ENCODE measurements at regions not wholly inside any gene's neighbourhood (a gene's known extent, or its start where the extent isn't known, plus 50 kb on each side); places are given as distances from the start of the nearest gene placed in this dataset.
"Not testable (repeated sequence)": the region's sequence is repeated elsewhere in the genome, so short reads cannot be mapped to it uniquely, and the experiment has no call there.

DNA sequence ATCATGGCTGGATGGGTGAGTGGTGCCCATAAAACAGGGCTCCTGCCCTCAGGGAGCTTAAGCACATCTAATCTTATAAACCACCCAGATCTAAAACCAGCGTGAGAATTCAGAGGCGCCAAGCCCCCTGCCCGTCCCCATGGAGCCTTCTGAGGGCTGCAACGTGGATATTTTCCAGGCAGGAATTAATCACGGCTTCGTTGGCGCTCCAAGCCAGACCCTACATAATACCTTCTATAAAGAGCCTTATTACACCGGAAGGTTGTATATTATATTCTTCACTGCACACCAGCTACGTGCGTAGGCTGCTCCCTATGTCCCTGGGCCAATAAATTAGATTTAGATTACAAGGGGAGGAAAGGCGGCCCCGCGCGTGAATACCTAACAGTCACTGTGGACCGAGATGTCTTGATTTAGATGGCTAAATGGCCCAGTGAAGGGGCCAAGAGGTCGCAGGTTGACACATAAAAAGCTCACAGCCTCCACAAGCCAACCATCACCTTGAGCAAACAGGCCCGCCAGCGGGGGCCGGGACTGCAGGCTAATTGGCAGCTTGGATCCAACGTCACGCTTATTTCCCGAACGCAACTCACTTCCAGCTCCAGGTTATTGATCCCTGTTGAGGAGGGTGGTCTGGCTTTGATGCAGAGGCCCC lies 64.7 kb upstream of the APCDD1L start:
- no peak for DNase-seq (ENCODE audit: low read depth)

DNA sequence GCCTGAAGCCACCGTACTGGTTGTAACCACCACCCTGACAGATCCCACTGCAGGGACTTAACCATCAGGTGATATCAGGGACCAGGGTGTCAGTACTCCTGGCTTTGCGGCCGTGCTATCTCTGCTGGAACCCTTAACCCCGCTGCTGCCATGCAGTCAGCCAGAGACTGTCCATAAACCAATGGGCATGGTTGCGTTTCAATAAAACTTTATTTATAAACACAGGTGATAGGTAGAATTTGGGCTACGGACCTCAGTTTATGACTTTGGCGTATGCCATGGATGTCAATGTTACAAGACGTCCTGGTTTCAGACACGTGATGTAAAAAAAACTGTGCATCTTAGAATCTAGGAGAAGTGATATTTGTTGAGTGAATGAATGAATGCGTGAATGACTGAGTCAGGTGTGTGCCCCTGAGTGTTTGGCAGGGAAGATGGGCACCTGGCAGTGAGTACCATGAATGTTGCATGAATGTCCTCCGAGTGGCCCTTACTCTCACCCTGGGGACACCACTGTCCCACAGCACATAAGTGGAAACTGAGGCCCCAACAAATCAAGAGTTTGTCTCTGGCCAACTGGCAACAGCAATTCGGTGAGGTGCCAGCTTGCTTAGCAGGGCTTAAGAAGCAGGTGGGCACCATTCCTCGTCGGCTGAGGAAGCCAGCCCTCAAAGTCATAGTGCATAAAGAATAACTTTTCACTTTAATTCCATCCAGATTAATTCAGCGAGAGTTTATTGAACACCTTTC lies 64.0 kb upstream of the APCDD1L start:
- DNase-seq (ENCODE audit: low read depth), result no peak

DNA sequence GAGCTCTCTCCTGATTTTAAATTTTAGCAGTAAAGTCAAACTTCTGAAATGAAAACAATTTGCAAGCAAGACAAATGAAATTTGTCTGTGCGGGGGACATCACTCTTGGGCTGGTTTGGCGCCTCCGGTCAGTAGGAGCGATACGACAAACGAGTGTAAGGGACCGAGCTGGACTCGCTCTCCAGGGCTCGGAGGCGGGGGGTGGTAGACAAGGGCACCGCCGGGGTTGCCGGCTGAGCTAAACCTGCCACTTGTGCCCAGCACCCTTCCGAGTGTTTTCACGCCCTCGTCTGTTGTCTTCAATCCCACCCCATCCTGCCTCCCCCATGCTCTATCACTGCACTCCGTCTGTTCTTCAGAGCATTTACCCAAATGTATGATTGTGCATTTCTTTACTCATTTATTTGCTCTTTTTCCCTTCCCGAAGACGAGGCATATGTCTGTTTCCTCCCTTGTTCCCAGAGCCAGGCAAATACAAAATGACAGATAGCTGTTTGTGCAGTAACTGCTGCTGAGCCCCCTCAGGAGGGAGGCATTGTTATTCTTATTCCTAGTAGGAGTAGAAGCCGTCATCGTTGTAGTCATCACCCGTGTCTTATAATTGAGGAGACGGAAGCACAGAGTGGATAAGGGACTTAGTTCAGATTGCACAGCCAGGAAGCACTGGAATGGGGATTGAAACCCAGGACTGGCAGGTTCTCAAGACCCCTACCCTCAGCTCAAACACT lies 62.8 kb upstream of the APCDD1L start:
- DNase-seq (ENCODE audit: low read depth), result no peak

DNA sequence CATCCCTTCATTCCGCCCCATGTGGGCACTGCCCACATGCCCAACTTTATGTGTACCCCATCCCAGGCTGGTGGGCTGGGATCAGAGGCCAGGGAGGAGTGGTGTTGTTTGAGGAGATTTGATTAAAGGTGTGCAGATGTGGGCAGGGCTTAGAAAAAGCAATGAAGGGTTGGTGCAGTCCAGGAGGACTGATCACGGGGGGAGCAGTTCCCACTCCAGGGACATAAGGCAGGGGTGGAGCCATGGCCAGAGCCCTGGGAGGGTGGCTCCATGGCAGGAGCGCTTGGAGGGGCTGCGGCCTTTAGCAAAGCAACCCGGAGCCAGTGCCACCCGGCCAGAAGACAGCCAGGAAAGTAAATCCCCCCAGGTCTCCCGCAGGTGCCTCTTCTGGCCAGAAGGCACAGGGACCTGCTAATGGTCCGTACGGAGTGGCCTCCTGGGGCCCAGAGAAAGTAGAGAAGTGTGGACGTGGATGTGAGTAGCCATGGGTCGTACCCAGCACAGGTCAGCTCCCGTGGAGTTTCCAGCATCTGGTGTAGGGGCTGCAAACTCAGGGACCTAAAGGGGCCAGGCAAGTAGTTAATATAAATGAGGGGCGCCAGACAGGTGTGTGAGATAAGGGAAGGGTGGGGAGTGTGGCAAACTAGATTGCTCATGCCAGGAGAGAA lies 62.1 kb upstream of the APCDD1L start:
- DNase-seq (ENCODE audit: low read depth), result no peak

DNA sequence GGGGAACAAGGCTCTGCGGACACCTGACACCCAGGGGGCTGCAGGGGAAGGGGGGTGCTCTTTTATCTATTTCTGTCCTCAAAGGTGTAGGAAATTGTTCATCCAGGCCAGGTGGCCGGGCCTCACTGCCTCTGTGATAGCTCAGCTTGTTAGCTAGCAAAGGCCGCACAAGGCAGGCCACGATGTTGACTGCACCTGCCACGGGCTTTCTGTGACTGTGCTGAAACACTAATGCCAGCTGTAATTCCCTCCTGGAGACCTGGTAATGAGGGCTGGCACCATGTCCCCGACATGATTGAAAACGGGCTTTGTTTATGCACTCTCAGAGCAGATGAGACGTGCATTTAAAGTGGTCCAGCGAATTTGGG lies 61.4 kb upstream of the APCDD1L start:
- no peak for DNase-seq (ENCODE audit: low read depth)

DNA sequence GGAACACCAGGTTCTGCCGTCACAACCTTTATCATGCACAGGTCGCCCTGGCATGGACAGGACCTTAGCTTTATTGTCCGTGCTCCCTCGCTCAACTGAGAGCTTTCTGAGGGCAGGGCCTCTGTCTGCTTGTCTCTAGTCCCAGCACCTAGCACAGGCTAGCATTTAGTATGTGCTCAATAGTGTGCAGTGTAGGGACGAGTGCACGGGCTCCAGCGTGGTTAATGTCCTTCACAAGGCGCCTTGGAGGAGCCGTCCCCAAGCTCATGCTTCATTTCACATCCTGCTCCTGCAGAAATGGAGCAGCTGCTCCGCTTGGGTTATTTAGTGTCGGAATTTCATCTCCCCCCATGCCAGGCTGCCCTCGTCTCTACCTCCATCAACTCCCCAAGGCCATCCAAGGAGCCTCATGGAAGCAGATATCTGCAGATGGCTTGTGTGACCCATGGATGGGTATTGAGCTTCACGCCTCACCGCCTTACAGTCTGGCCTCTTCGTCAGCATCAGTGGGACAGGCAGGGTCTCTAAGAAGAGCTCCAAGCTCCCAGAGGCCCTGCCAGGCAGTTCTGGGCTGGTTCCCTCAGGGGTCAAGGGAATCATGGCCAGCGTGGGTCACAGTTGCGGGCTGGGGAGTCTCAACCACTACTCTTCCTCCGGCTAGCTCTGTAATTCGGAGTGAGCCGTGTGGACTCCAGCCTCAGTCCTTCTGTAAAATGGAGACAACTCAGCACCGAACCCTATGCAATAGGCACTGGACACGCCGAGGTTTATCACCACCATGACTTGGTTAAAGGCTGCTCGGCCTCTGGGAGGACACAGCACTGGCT lies 60.8 kb upstream of the APCDD1L start:
- no peak for DNase-seq (ENCODE audit: low read depth)

DNA sequence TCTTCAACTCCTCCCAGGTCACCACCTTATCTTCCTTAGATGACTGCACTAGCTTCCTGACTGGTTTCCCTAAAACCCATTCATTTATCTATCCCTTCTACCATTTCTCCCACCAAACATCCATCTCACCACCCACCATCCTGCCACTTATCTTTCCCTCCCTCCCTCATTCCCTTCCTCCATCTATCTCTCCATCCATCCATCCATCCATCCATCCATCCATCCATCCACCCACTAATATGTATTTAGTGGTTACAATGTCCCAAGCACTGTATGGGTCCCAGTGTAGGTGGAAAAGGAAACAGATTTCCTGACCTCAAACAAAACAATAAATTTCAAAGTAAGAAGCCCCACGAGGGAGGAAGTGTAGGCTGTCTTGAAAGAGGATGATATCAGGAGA lies 59.3 kb upstream of the APCDD1L start:
- DNase-seq (ENCODE audit: low read depth), result no peak

DNA sequence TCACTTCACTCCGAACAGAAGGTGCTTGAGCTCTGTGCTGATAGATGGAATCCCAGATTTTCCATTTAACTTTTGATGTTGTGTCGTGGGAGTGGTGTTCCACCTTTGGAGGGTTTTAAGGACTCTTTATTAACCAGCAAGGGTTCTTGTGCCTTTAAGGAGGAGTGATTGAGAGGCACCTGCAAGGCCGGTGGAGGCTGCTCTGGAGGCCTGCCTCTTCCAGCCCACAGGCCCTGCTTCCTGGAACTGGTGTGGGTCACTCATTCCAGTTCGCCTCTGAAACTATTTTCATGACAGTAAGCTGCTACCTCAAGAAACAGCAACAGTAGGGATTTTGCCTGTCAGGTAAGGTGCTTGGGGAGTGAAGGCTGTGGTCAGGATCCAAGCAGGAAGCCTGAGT lies 58.8 kb upstream of the APCDD1L start:
- no peak for DNase-seq (ENCODE audit: low read depth)

DNA sequence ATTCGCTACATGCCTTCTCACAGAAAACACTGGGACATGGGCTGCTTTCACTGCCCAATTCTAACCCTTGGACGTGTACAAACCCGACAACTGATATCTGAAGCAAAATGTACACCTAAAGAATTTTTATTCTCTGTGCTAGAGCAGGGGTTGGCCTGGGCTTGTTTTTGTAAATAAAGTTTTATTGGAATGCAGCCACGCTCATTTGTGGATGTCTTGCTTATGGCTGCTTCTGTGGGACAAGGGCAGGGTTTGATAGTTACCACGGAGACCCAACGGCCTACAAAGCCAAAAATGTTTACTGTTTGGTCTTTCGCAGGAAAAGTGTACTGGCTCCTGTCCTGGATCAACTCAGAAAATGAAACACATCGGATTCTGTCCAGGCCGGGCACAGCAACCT lies 58.1 kb upstream of the APCDD1L start:
- DNase-seq (ENCODE audit: low read depth), result peak; percentile 12

DNA sequence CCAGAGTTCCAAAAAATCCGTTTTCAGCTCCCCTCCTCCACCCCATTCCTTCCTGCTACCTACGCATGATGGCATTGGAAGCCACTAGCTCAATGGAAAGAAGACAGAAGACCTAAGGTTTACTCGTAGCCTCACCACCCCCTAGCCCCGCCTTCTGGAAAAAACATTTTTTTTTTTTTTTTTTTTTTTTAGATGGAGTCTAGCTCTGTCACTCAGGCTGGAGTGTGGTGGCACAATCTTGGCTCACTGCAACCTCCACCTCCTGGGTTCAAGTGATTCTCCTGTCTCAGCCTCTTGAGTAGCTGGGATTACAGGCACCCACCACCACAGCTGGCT lies 57.2 kb upstream of the APCDD1L start:
- not testable (repeated sequence) for DNase-seq (ENCODE audit: low read depth)

DNA sequence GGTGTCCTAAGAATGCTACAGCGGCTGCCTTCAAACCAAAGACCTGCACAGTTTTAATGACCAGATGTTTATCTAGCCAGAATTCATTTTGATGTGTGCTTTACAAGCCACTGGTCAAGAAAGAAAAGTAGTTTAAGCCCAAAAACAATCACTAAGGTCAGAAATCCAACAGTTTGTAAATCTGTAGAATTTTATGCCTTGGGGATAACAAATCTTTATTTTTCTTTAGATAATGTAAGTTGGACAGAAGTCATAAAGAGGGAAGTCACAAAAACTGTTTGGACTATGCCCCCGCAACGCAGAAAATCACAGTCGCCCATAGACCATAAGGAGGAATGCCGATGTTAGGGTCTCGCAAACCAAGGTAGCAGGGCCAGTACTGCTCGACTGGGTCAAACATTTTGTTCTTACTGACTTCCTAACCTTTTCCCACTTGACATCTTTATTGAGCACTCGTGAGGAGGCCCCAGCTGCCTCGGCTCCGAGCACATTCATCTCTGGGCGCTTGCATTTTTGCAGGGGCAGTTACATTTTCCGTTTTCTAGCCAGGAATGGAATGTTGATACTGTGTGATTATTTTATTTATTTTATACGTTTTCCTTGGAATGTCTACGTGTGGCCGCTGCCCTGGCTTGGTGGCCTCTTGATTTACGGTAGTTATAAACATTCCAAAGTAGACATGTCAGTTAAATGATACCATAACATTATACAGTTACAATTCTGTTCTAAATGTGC lies 56.7 kb upstream of the APCDD1L start:
- DNase-seq (ENCODE audit: low read depth), result peak; percentile 74

DNA sequence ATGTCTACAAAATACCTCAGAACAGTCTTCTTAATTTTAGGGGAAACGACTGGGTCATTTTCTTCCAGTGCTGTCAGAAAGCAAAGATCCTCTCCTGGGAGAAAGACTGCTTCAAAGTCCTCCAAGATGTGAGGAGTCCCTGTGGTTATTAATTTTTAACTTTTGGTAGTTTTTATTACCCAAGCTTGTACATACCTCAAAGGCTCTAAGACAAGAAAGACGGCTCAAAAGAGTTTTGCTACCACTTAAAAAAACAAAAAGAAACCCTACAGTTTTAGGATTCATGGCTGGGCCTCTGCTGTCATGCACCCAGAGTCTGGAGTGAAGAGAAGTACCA lies 56.1 kb upstream of the APCDD1L start:
- no peak for DNase-seq (ENCODE audit: low read depth)

DNA sequence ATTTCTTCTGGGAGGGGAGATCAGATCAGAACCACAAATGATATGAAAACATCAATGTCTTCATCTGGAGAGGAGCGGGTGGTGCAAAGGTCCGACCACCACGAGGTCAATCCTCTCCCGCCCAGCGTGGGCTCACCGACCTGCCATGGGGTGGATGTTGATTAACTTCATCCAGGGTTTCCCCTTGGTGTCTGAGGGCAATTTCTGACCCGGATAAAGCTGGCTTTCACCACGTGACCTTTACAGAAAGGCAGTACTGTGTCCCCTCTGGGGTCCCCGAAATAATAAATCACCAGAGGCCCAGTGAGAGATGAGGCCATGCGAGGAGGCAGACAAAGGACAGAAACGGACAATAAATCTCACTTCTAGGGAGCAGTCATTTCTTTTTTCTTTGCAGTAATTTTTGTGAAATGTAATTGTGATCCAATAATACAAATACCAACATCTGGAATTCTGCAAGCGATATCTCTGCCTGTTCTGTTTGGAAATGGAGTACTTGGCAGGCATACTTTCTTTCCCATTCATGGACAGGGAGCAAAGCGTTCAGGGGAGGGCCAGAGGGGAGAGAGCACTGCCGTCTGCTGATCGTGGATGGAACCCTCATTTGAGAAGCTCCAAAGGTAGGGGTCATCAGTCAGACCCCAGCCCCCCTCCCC lies 55.1 kb upstream of the APCDD1L start:
- no peak for DNase-seq (ENCODE audit: low read depth)

DNA sequence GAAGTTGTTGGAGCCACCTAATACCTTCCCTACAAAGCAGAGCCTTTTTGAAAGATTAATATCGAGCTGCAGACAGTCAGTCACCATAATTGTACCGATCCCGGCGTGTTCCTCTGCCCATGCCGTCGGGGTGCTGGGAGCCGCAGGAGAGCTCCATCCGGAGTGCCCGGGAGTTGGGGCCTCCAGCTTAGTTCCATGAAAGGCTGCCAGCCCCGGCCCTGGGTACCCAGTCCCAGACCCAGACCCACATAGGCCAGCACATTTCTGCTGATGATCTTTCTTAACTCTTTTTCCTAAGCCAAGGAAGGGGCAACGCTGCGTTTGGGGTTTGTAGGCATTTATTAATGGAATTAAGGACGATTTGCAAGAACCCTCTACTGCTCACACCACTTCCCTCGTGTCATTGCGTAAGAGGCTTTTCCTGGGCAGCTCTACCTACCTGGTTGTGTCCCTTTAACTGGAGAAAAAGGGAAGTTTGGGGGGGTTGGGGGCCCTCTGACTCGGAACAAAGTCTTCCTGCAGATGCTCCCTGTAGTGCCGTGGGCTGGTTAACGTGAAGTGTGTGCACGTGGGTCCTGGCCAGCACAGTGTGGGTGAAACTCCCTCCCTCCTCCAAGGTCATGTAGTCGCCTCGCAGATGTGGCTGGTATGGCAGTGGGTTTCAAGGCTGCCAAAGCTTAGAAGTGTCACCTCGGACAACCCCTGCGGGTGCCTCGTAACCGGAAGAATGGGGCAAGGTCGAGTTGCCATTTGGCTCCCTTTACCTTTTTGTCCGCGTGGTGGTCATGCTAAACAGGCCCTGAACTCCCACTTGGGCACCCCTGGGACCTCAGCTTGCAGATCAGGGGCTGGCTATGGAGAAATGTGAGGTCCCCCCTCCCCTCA lies 54.3 kb upstream of the APCDD1L start:
- DNase-seq (ENCODE audit: low read depth), result no peak

DNA sequence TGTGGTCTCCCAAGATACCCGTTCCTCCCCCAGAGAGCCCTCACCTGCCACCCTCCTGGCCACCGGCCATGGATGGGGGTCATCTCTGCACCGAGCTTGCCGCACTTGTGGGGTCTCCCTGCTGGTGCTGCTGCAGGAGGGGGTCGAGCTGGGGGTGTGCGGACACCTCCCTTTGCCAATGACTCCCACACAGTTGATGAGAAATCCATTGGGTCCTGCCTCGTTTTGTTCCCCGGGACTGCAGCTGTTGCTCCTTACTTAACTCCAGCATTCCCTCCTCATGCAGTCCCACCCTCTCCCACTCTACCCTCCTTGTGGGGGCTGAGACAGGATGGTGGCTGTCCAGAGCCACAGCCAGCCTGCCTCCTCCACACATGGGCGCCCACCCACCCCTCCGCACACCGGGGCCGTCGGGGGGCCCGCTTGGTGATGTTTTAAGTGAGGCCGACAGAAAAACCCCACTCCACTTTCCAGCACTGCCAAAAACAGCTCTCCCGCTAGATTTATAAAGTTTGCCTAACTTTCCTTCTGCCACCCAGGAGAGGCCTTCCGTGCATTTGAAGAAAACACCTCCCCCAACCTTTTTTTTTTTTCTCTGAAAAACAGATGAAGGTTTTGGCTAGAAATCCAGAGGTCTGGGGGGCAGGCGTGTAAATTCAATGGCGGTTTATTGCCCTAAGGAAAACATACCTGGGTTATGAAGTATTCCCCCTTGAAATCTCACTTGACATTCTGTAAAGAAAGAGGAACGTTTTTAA lies 53.5 kb upstream of the APCDD1L start:
- DNase-seq (ENCODE audit: low read depth), result no peak

DNA sequence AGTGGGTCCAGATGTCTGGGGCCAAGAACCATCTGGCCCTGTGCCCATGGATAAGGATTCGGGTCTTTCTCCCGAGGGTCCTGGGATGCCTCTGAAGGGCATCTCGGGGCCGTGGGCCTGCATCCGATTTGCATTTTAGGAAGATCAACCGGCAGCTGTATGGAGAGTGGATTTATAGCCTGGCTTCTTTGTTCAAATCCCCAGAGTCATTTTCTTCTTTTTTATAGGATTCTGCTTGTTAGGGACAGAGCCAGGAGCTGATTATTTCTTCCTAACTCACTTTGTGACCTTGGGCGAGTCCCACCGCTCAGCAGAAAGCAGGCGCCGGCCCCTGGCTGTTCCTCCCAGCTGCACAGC lies 52.9 kb upstream of the APCDD1L start:
- DNase-seq (ENCODE audit: low read depth), result no peak

DNA sequence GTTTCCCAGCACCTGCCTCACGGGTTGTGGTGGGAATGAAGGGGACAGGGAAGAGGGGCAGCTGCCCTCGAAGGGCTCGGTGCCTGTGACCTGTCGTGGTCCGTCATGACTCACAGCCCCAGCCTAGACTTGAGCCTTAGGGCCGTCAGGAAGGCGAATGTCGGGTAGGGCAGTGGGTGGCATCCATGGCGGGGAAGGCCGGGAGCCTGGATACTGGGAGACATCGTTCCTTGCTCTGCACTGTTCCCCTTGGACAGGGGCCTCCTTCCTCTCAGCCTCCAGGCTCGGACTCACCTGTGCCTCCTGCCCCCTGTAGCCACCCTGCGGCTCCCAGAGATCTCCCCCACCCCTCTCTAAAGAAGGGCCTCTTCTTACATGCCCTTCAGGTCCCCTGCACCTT lies 52.2 kb upstream of the APCDD1L start:
- DNase-seq (ENCODE audit: low read depth), result no peak

DNA sequence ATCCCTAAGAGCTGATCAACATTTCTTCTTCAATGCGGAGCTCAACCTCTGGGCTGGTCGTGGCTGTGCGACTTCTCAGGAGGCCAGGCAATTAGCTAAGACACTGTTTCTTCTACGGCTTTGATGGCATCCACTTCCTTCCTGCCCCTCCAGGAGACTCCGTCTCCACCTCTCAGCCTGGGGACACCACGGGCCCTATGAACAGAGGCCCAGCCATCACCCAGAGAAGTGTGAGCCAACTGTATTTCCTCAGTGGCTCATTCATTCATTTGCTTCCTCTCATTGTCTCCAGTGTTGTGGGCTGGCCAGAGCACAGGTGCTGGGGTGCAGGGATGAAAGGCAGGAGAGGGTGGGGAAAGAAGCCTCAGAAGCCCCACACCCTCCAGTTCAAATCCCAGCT lies 51.8 kb upstream of the APCDD1L start:
- DNase-seq (ENCODE audit: low read depth), result no peak
